IMR-90 (cell line): ENCODE measurements at regions not wholly inside any gene's neighbourhood (a gene's known extent, or its start where the extent isn't known, plus 50 kb on each side); places are given as distances from the start of the nearest gene placed in this dataset.

Experiments used
- ATAC-seq: fragments of 200-7000 bp; cut with Tn5 transposase; 2 replicates; pipeline ENCODE4 v1.9.1; 2020; ENCODE audit warnings: low read depth, mild to moderate bottlenecking, moderate library complexity
- BruUV-seq: library from RNA; stranded (reverse); fragments of 400-500 nt; replicated peaks from 2 replicates; lab custom pipeline; 2021; lab: Mats Ljungman, UMichigan
- CTCF ChIA-PET: fragments of 300-600 bp; formaldehyde crosslinking; extraction: SDS; loops from one replicate; lab custom pipeline; 2021; ENCODE audit warnings: antibody characterized with exemption; lab: Yijun Ruan, JAX
- POLR2A ChIA-PET: fragments of 300-600 bp; sonication (Branson Sonifier 250); formaldehyde crosslinking; loops from one replicate; lab custom pipeline; 2022; ENCODE audit warnings: antibody characterized with exemption; ENCODE audit not compliant: unreplicated experiment; lab: Charles Lee
- DNase-seq: peaks from one replicate; pipeline ENCODE4 v3.0.0; 2013
- H2AFZ ChIP-seq: replicated peaks from 2 replicates; pipeline ENCODE3; 2013; ENCODE audit warnings: low read length, mild to moderate bottlenecking; ENCODE audit not compliant: poor library complexity
- H2AK5ac ChIP-seq: 2 replicates; pipeline ENCODE4 v1.6.1; 2013; ENCODE audit warnings: low read depth, low read length, inconsistent platforms
- H2AK9ac ChIP-seq: replicated peaks from 2 replicates; pipeline ENCODE3; 2013; ENCODE audit warnings: mild to moderate bottlenecking, low read depth, low read length, moderate library complexity; ENCODE audit not compliant: poor library complexity
- H2BK120ac ChIP-seq: 2 replicates; pipeline ENCODE4 v1.6.1; 2013; ENCODE audit warnings: low read depth, low read length, inconsistent platforms
- H2BK15ac ChIP-seq: 3 replicates; pipeline ENCODE4 v1.6.1; 2013; ENCODE audit warnings: low read depth, low read length, inconsistent platforms
- H2BK20ac ChIP-seq: 2 replicates; pipeline ENCODE4 v1.6.1; 2013; ENCODE audit warnings: low read depth, mild to moderate bottlenecking, inconsistent platforms, low read length, moderate library complexity
- H2BK5ac ChIP-seq: 2 replicates; pipeline ENCODE4 v1.6.1; 2013; ENCODE audit warnings: mild to moderate bottlenecking, low read depth, low read length, inconsistent platforms; ENCODE audit not compliant: poor library complexity, severe bottlenecking
- H3K14ac ChIP-seq: replicated peaks from 2 replicates; pipeline ENCODE4 v1.6.1; 2013; ENCODE audit warnings: low read depth, low read length, inconsistent platforms
- H3K18ac ChIP-seq: 2 replicates; pipeline ENCODE4 v1.6.1; 2013; ENCODE audit warnings: low read depth, low read length, control low read depth
- H3K23ac ChIP-seq: 2 replicates; pipeline ENCODE4 v1.6.1; 2013; ENCODE audit warnings: low read depth, low read length, inconsistent platforms
- H3K27ac ChIP-seq: 2 replicates; pipeline ENCODE4 v1.5.1; 2013; ENCODE audit warnings: mild to moderate bottlenecking, control low read depth, low read length; ENCODE audit not compliant: insufficient read depth
- H3K27me3 ChIP-seq: 2 replicates; pipeline ENCODE4 v1.6.1; 2013; ENCODE audit warnings: low read length; ENCODE audit not compliant: control insufficient read depth, insufficient read depth
- H3K36me3 ChIP-seq: 2 replicates; pipeline ENCODE4 v1.6.1; 2013; ENCODE audit warnings: low read length, mixed read lengths; ENCODE audit not compliant: control insufficient read depth, insufficient read depth
- H3K4ac ChIP-seq: 2 replicates; pipeline ENCODE4 v1.6.1; 2013; ENCODE audit warnings: low read depth, low read length, inconsistent platforms
- H3K4me1 ChIP-seq: 2 replicates; pipeline ENCODE4 v1.6.1; 2013; ENCODE audit warnings: low read length, mixed read lengths; ENCODE audit not compliant: control insufficient read depth, insufficient read depth
- H3K4me2 ChIP-seq: 2 replicates; pipeline ENCODE4 v1.6.1; 2013; ENCODE audit warnings: low read depth, mild to moderate bottlenecking, control low read depth, low read length, moderate library complexity
- H3K4me3 ChIP-seq: 2 replicates; pipeline ENCODE4 v1.5.1; 2013; ENCODE audit warnings: low read depth, mild to moderate bottlenecking, control low read depth, low read length, moderate library complexity; ENCODE audit not compliant: insufficient read depth
- H3K56ac ChIP-seq: 2 replicates; pipeline ENCODE4 v1.6.1; 2013; ENCODE audit warnings: low read length, inconsistent platforms; ENCODE audit not compliant: insufficient read depth; ENCODE audit errors: extremely low read depth
- H3K79me1 ChIP-seq, 2 experiments: 2 replicates each; pipeline ENCODE4 v1.6.1; 2013; ENCODE audit warnings: low read length in 2 of 2, inconsistent platforms in 1 of 2, low read depth in 1 of 2
- H3K9ac ChIP-seq: 2 replicates; pipeline ENCODE4 v1.6.1; 2013; ENCODE audit warnings: low read depth, low read length, control low read depth
- H3K9me1 ChIP-seq: 2 replicates; pipeline ENCODE4 v1.6.1; 2013; ENCODE audit warnings: low read length, inconsistent platforms; ENCODE audit not compliant: insufficient read depth
- H3K9me3 ChIP-seq: 2 replicates; pipeline ENCODE4 v1.6.1; 2013; ENCODE audit warnings: low read length; ENCODE audit not compliant: control insufficient read depth, insufficient read depth
- H4K20me1 ChIP-seq: 2 replicates; pipeline ENCODE4 v1.6.1; 2013; ENCODE audit warnings: low read length, inconsistent platforms; ENCODE audit not compliant: insufficient read depth
- H4K5ac ChIP-seq: 2 replicates; pipeline ENCODE4 v1.6.1; 2013; ENCODE audit warnings: mild to moderate bottlenecking, low read depth, low read length, control low read depth
- H4K8ac ChIP-seq, 2 experiments: 2 replicates each; pipeline ENCODE4 v1.6.1; 2013; ENCODE audit warnings: low read depth in 2 of 2, low read length in 2 of 2, control low read depth in 1 of 2, inconsistent platforms in 1 of 2
- H4K91ac ChIP-seq: 2 replicates; pipeline ENCODE4 v1.6.1; 2013; ENCODE audit warnings: low read depth, low read length, inconsistent platforms; ENCODE audit not compliant: insufficient read depth
- MAZ ChIP-seq: IDR thresholded peaks from 2 replicates; pipeline ENCODE4 v1.6.1; 2012; ENCODE audit warnings: low read depth, mild to moderate bottlenecking, low read length, improper control_type of control experiment, moderate library complexity, borderline replicate concordance
- NFE2L2 ChIP-seq: fragments of 150-350 bp; IDR thresholded peaks from 2 replicates; pipeline ENCODE4 v1.6.1; 2016; ENCODE audit warnings: low read depth, mild to moderate bottlenecking, low read length
- POLR2A ChIP-seq: IDR thresholded peaks from 2 replicates; pipeline ENCODE4 v1.6.1; 2012; ENCODE audit warnings: mild to moderate bottlenecking, low read depth, low read length
- RAD21 ChIP-seq: IDR thresholded peaks from 2 replicates; pipeline ENCODE4 v1.6.1; 2012; ENCODE audit warnings: low read length, improper control_type of control experiment
- USF2 ChIP-seq: fragments of 150-350 bp; IDR thresholded peaks from 2 replicates; pipeline ENCODE4 v1.6.1; 2017; ENCODE audit warnings: mild to moderate bottlenecking, antibody characterized with exemption, low read length, low read depth
- WGBS, 2 experiments: methylation state at CpG; one replicate each; pipeline versions ENCODE4 v1.1.5 to v1.1.7; 2013; ENCODE audit warnings: missing lambda C conversion rate in 2 of 2; ENCODE audit not compliant: insufficient read length in 1 of 2; ENCODE audit errors: extremely low coverage in 2 of 2; 5-methylcytosine and 5-hydroxymethylcytosine counted together
- dilution Hi-C: fragments of 300-500 bp; cut with HindIII; formaldehyde crosslinking; loops from one replicate; pipeline ENCODE4 v1.14.3; 2018; ENCODE audit warnings: low sequenced_read_pairs; ENCODE audit not compliant: unreplicated experiment
- in situ Hi-C: fragments of 300-500 bp; cut with MboI; formaldehyde crosslinking; loops from 3 replicates; pipeline ENCODE4 v1.14.3; 2019; ENCODE audit warnings: low sequenced_read_pairs, inconsistent platforms, mixed read lengths
- intact Hi-C: fragments of 100-400 bp; cut with micrococcal nuclease; formaldehyde crosslinking; loops from 2 replicates; pipeline ENCODE4 v1.10.0; 2022

GRCh38 chr1:38328278-38329035 lies 281.9 kb upstream of the POU3F1 start:
- H3K27ac ChIP-seq: no peak overlapping the region
- H3K4me3 ChIP-seq: no peak overlapping the region
- no peaks in the 10 kb centered on the region for H3K79me1 ChIP-seq
- no peak overlapping the region for H2BK120ac ChIP-seq
- intact Hi-C loops (no loop called here), in situ Hi-C loops (no loop called here), dilution Hi-C loops (no loop called here)
- no peak overlapping the region for H3K4ac ChIP-seq
- H3K4me1 ChIP-seq: no peaks in the 10 kb centered on the region
- TF ChIP-seq MAZ (no peak), USF2 (no peak), NFE2L2 (no peak), POLR2A (no peak), RAD21 (no peak)
- no peak overlapping the region for H4K8ac ChIP-seq
- no peak overlapping the region for H2AK9ac ChIP-seq
- H3K9ac ChIP-seq: no peak overlapping the region
- H2AK5ac ChIP-seq: no peak overlapping the region
- BruUV-seq: no TSS peak
- H3K56ac ChIP-seq: no peak overlapping the region
- no peak overlapping the region for H2BK20ac ChIP-seq
- H3K14ac ChIP-seq: no peak overlapping the region
- H3K9me1 ChIP-seq: no peaks in the 10 kb centered on the region
- H3K9me3 ChIP-seq: no peaks in the 10 kb centered on the region
- ChIA-PET CTCF (no interaction called here), POLR2A (interaction anchor here (0.6 kb wide), 1 partner anchor 12 kb away, joined by 7 read pairs; no protein-coding TSS in a partner anchor)
- no peak for DNase-seq
- H2BK5ac ChIP-seq: no peak overlapping the region
- H3K23ac ChIP-seq: no peak overlapping the region
- no peaks in the 10 kb centered on the region for H3K36me3 ChIP-seq
- H2BK15ac ChIP-seq: no peak overlapping the region
- no peaks in the 10 kb centered on the region for H3K27me3 ChIP-seq
- no peaks in the 10 kb centered on the region for H4K20me1 ChIP-seq
- H4K5ac ChIP-seq: no peak overlapping the region
- no peak overlapping the region for H2AFZ ChIP-seq
- ATAC-seq: no peak
- no peak overlapping the region for H4K91ac ChIP-seq
- 40% methylated on average over 4 of the region's 10 CpGs; no CpG with 5 or more reads in 1 of the 2 experiments for WGBS, 2 experiments
- H3K4me2 ChIP-seq: no peak overlapping the region
- H3K18ac ChIP-seq: no peak overlapping the region
